ENCODE measurements at regions not wholly inside any gene's neighbourhood (a gene's known extent, or its start where the extent isn't known, plus 50 kb on each side); places are given as distances from the start of the nearest gene placed in this dataset.

- TF ChIP-seq CTCF (IDR thresholded peaks at IDR 0.05) = no peak
- TF ChIP-seq POLR2A (IDR thresholded peaks at IDR 0.05) = no peak
These were observed 625.1 kb upstream of the ANKRD30A start for GRCh38 chr10:36500266-36500665.
